Duodenal mucosa (tissue), 2 donors: ENCODE measurements at regions not wholly inside any gene's neighbourhood (a gene's known extent, or its start where the extent isn't known, plus 50 kb on each side); places are given as distances from the start of the nearest gene placed in this dataset.

Experiments
- H3K27ac ChIP-seq: one replicate; pipeline ENCODE4 v1.7.0; 2013; ENCODE audit warnings: low read depth, low read length
- H3K27me3 ChIP-seq, 2 donors: one replicate each; pipeline ENCODE4 v1.7.0; 2013; ENCODE audit warnings: low read length in 2 of 2, control low read depth in 1 of 2; ENCODE audit not compliant: insufficient read depth in 2 of 2, control insufficient read depth in 1 of 2
- H3K36me3 ChIP-seq, 2 donors: one replicate each; pipeline ENCODE4 v1.7.0; 2013; ENCODE audit warnings: low read length in 2 of 2, control low read depth in 1 of 2; ENCODE audit not compliant: insufficient read depth in 2 of 2, control insufficient read depth in 1 of 2
- H3K4me1 ChIP-seq, 2 donors: one replicate each; pipeline ENCODE4 v1.7.0; 2013; ENCODE audit warnings: low read length in 2 of 2, control low read depth in 1 of 2; ENCODE audit not compliant: insufficient read depth in 2 of 2, control insufficient read depth in 1 of 2
- H3K4me3 ChIP-seq, 2 donors: one replicate each; pipeline ENCODE4 v1.7.0; 2013; ENCODE audit warnings: low read length in 2 of 2, low read depth in 1 of 2
- H3K9ac ChIP-seq, 2 donors: one replicate each; pipeline ENCODE4 v1.7.0; 2013; ENCODE audit warnings: low read length in 2 of 2, low read depth in 1 of 2
- H3K9me3 ChIP-seq, 2 donors: one replicate each; pipeline ENCODE4 v1.7.0; 2013; ENCODE audit warnings: low read length in 2 of 2, control low read depth in 1 of 2; ENCODE audit not compliant: control insufficient read depth in 1 of 2

DNA sequence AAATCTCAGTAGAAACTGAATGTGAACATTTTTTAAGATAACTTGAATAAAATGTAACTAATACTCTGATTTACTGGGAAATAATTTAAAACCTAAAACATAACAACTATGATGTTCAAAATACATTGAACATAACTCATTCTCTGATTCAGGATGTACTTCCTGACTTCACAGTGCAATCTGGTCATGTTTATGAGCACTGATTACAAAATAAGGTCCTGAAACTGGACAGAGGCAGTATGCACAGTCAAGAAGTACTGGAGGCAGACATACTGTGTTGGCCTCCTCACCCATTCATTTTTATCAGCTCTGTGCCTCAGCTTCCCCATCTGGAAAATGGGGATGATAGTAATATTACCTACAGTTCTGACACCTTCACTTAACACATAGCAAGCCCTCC is 651.3 kb downstream of the PTPRC start:
- Histone ChIP-seq H3K9ac (no peak overlapping the region), H3K27ac (no peak overlapping the region), H3K4me1 (no peaks in the 10 kb centered on the region), H3K9me3 (no peaks in the 10 kb centered on the region), H3K27me3 (no peaks in the 10 kb centered on the region), H3K4me3 (no peak overlapping the region), H3K36me3 (no peaks in the 10 kb centered on the region)

DNA sequence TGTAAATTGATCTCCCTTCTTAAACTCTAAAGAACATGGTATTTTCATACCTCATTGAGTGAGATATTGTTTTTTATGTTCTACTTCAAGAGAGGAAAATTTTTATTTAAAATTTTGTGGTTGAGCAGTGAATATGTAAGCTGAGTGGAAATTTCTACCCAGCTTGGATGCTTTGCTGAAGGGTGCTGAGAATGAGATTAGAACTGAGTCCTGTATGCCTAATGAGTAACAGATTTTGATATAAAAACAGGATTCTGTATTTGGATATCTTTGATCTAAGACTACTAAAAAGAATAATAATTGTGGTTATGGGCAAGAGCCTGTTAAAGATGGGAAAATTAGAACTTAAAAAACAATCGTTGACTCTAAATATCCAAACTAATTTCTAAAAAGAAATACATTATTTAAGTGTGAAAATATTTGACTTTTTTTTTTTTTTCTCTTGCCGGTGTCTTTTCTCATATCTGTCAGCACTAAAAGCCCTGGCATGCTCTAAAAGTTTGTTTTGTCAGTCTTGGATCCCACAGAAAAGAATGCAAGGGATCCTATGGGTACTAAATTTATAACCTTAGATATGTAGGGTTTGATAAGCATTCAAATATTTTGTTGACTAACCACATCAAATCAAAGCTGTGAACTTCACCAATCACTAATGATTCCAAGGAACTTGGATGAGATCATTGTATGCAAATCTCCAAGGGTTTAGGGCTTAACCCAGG is 652.3 kb downstream of the PTPRC start:
- Histone ChIP-seq H3K4me1 (no peaks in the 10 kb centered on the region), H3K9ac (no peak overlapping the region), H3K4me3 (no peak overlapping the region), H3K9me3 (no peaks in the 10 kb centered on the region), H3K27me3 (no peaks in the 10 kb centered on the region), H3K27ac (no peak overlapping the region), H3K36me3 (no peaks in the 10 kb centered on the region)

DNA sequence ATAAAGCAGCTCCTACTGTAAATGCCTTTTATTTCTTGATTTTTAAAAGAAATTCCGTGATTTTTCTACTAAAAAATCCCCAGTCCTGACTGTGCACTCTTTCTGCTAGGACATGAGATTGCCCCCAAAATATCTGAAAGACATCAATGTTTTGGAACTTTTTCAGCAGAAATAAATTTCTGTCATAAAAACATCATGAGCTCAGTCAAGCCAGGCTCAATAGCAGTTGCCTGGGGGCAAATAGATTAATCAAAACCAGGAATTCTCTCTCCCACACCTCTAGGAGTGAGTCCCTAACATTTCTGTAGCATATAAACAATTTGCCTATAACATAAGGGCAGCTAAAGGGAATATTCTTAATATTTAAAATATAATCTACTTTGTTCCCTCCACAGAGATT is 654.1 kb downstream of the PTPRC start:
- Histone ChIP-seq H3K27ac (no peak overlapping the region), H3K36me3 (no peaks in the 10 kb centered on the region), H3K27me3 (no peaks in the 10 kb centered on the region)

DNA sequence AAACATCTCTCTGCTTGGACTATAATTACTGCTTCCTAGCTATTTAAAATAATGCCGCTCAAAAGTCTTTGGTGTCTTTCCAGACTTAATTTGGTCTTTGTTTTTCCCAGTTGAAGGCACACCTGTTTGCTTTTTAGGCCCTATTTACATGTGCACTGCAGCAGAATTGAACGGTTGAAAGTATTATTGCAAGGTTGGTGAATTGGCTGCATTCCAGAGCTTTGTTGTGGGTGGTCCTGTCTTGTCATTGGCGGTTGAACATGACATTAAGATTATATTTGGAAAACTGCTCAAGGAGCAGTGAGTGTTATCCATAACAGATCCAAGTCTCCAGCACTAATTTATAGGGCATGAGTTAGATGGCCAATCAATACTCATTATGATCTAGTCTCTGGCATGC is 656.3 kb downstream of the PTPRC start:
- H3K27me3 ChIP-seq = no peaks in the 10 kb centered on the region

More for the DNA sequence above, 654.1 kb downstream of the PTPRC start:
- H3K9me3 ChIP-seq = no peaks in the 10 kb centered on the region
- no peak overlapping the region for H3K9ac ChIP-seq
- no peaks in the 10 kb centered on the region for H3K4me1 ChIP-seq
- H3K4me3 ChIP-seq = no peak overlapping the region

DNA sequence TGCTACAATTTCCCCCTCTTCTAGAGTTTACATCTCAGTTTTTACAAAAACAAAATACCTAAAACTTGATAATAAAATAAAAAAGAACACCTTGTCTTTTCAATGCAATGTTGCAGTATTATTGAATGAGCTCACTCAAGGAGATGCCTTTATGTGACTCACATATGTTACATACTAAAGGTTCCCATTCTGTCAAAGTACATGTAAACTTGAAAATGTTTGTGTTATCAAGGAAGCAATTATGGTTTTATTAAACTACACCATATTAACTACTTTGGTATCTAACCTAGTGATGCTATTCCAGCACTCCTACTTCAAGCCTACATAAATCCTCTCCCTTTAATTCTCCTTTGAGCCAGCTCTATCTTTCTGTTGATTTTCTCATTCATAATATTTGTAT is 658.3 kb downstream of the PTPRC start:
- H3K27me3 ChIP-seq = no peaks in the 10 kb centered on the region
- H3K9me3 ChIP-seq = no peaks in the 10 kb centered on the region
- no peaks in the 10 kb centered on the region for H3K36me3 ChIP-seq
- H3K4me1 ChIP-seq = no peaks in the 10 kb centered on the region
- no peak overlapping the region for H3K4me3 ChIP-seq
- H3K9ac ChIP-seq = no peak overlapping the region
- H3K27ac ChIP-seq = no peak overlapping the region

More for the DNA sequence above, 656.3 kb downstream of the PTPRC start:
- no peak overlapping the region for H3K9ac ChIP-seq
- H3K4me3 ChIP-seq = no peak overlapping the region
- H3K4me1 ChIP-seq = no peaks in the 10 kb centered on the region
- no peak overlapping the region for H3K27ac ChIP-seq
- H3K9me3 ChIP-seq = no peaks in the 10 kb centered on the region
- no peaks in the 10 kb centered on the region for H3K36me3 ChIP-seq

DNA sequence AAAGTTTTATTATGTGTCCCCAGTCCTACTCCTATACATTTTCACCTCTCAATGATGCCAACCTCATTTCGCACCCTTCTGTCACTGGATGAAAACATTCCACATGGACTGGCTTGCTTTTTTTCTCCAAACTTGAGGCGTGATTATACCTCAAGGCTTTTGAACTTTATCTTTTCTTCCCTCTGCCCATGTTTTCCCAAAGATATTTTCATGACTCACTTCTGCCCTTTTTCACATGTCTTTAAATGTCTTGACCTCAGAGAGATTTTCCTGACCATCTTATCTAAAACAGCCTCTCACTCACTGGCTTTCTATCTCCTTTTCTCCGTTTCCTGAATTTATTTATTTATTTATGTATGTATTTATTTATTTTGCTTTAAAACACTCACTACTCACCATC is 659.0 kb downstream of the PTPRC start:
- no peaks in the 10 kb centered on the region for H3K9me3 ChIP-seq
- no peaks in the 10 kb centered on the region for H3K27me3 ChIP-seq
- no peak overlapping the region for H3K4me3 ChIP-seq
- no peak overlapping the region for H3K9ac ChIP-seq
- no peak overlapping the region for H3K27ac ChIP-seq
- no peaks in the 10 kb centered on the region for H3K4me1 ChIP-seq
- no peaks in the 10 kb centered on the region for H3K36me3 ChIP-seq

DNA sequence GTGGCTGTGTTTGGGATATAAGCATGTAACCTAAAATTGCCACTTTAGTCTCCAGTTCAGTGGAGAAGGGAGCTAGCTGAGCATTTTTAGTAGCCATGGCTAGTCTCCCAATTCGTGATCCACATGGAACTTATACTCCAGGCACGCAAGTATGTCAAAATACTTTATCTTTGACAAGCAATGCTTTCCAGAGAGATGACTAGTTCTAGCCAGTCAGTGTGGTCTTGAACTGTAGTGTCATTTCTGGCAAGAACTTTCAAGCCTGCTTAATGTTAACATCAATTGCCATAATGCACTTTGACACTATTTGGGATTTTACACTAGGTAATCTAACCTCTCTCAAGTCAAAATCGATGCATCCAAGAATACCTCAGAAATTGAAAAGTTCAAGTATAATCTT is 660.0 kb downstream of the PTPRC start:
- Histone ChIP-seq H3K27ac (no peak overlapping the region), H3K36me3 (no peaks in the 10 kb centered on the region), H3K9ac (no peak overlapping the region), H3K4me3 (no peak overlapping the region), H3K9me3 (no peaks in the 10 kb centered on the region), H3K4me1 (no peaks in the 10 kb centered on the region), H3K27me3 (no peaks in the 10 kb centered on the region)

DNA sequence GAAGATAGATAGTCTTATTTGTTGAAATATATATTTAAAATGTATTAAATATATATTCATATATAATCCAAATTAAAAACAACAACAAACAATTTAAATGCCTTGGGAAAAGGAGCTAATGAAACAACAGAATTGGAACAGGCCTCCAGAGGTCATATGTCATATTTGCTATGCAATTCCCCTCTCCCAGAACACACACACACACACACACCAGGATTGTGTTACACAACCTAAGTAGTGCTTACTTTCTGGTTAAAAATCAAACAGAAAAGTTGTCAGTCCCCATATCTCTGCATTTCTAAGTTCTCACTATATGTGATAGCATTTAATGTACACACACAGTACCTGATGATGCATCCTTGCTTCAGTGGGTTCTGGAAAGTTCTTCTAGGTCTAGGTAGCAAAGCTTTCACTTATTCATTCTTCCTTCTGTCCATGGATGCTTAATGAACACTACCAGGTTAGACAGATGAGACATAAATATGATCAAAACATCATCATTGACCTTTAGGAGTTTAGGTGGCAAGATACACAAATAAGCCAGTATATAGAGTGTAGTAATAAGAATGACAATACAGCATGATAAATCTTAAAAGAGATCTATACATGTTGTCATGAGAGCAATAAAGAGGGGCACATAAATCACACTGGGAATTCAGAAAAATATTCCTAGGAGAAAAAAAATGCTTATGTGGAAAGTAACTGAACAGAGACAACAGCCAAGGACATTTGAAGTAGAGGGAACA is 662.8 kb downstream of the PTPRC start:
- Histone ChIP-seq H3K9ac (no peak overlapping the region), H3K9me3 (no peaks in the 10 kb centered on the region), H3K27me3 (no peaks in the 10 kb centered on the region), H3K27ac (no peak overlapping the region), H3K36me3 (no peaks in the 10 kb centered on the region), H3K4me1 (no peaks in the 10 kb centered on the region), H3K4me3 (no peak overlapping the region)

DNA sequence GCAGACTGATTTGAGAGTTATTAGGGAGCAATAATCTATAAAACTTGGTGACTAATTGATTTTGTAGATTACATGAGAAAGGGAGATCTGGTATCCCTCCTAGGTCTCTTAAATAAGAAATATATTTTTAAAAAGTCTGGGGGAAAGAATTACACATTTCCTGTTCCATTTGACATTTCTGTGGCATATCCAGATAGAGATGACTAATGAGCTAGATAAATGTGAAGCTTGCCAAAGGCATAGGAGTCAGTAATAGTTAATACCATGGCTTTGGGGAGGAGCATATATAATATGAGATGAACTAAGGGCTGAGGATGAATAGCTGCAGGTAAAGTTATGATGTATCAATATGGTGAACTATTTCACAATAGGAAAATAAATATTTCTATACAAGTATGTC is 663.7 kb downstream of the PTPRC start:
- Histone ChIP-seq H3K4me3 (no peak overlapping the region), H3K27ac (no peak overlapping the region), H3K27me3 (no peaks in the 10 kb centered on the region), H3K9ac (no peak overlapping the region), H3K4me1 (no peaks in the 10 kb centered on the region), H3K9me3 (no peaks in the 10 kb centered on the region), H3K36me3 (no peaks in the 10 kb centered on the region)

DNA sequence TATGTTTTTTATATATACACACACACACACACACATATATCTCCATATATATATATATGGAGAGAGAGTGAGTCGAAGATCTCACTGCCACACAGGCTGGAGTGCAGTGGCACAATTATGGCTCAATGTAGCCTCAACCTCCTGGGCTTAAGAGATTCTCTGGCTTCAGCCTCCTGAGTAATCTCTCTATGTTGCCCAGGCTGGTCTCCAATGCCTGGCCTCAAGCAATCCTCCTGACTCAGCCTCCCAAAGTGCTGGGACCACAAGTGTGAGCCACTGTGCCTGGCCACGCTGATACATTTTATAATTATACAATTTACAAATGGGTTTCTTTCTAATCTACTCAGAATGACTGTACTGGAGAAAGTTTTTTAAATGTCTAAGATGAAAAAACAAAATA is 664.2 kb downstream of the PTPRC start:
- H3K4me3 ChIP-seq = no peak overlapping the region
- no peak overlapping the region for H3K9ac ChIP-seq
- H3K9me3 ChIP-seq = no peaks in the 10 kb centered on the region
- H3K36me3 ChIP-seq = no peaks in the 10 kb centered on the region
- H3K4me1 ChIP-seq = no peaks in the 10 kb centered on the region
- H3K27me3 ChIP-seq = no peaks in the 10 kb centered on the region
- H3K27ac ChIP-seq = no peak overlapping the region
